H54 (cell line): ENCODE measurements at regions not wholly inside any gene's neighbourhood (a gene's known extent, or its start where the extent isn't known, plus 50 kb on each side); places are given as distances from the start of the nearest gene placed in this dataset.

Source experiments
- DNase-seq: peaks from one replicate; pipeline ENCODE4 v3.0.0; 2011; ENCODE audit warnings: low spot score, mixed read lengths; ENCODE audit not compliant: insufficient read length
- FAIRE-seq: peaks from 3 replicates; lab custom pipeline; 2011; peaks lifted over from hg19 to GRCh38; lab: Jason Lieb, UNC
- POLR2A ChIP-seq: IDR thresholded peaks from 2 replicates; pipeline ENCODE4 v1.6.1; 2011; ENCODE audit warnings: low read depth, mild to moderate bottlenecking, low read length

DNA sequence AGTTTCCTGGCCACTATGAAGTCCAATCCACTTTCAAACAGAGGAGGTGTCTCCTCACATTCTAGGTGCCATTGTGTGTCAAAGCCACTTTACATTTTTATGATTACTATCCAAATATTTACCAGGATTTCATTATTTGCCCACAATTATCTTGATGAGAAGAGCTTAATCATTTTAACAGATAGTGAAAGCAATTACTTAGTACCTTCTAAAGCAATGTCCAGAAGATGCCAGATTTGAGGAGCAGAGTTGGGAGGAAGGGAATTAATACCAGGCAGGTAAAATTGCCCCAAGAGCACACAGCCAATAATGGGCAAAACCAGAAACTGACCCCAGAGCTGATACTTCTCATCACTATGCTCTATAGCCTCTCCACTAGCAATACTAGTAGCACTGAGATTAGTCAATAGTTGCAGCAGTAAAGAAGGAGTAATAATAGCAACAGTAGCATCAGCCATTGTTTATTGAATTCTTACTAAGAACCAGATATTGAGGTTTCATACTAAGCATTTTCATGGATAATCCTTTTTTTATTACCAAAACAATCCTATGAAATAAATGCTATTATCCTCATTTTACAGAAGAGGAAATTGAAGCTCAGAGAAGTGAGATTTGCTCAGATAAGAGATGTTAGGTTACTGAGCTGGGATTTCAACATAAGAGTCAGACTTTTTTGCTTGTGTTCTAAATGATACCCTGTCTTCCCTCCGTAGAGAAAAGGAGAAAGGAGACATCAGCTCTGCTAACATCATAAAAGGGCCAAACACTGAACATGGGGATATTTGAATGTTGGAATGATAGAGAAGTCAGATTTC is 509.3 kb upstream of the CFAP20DC start:
- DNase-seq (no peak), FAIRE-seq (no peak)
- no peak for TF ChIP-seq POLR2A

DNA sequence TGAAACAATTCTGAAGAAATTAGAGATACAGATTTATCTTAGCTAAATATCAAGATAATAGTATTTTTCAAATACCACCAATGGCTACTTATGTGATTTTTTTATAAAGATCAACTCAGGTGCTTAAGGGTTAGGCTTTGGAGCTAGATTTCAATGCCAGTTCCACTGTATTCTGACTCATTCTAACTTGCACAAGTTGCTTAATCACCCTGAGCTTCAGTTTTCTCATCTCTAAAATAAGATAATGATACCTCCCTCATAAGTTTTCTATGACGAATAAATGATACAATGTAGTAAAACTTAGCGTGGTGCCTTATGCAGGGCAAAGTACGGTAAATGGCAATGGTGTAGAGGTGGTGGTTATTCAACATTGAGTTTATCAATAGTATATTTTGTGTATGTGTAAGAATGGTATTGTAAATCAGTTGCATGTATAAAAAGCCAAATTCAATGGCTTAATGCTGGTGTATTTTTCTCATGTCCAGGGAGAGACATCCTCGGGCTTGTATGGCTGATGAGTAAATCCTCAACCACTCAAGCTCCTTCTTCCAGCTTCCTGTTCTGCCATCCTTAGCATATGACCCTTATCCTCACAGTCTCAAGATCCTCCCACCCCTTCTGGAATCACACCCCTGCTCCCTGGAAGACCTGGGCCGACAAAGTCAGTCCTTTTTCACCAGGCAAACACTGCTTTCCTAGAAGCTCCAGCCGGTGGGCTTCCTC is 505.9 kb upstream of the CFAP20DC start:
- no peak for DNase-seq
- FAIRE-seq: no peak
- no peak for TF ChIP-seq POLR2A

DNA sequence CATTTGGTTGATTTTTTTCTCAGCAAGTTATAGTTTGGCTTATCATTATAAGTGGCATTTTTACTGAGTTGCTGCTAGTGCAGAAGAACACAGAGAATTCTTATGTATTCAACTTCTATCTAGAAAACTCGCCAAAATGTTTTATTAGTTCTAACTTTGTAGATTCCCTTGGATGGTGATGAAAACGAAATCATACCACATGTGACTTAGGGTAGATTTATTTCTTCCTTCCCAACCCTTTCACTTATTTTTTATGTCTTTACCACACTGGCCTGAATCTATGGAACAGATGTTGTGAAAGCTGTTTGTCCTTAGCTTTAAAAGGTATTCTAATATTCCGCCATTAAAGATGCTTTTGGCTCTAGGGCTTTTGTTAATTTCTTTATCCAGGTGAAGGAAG is 503.3 kb upstream of the CFAP20DC start:
- DNase-seq (no peak), FAIRE-seq (no peak)
- no peak for TF ChIP-seq POLR2A

DNA sequence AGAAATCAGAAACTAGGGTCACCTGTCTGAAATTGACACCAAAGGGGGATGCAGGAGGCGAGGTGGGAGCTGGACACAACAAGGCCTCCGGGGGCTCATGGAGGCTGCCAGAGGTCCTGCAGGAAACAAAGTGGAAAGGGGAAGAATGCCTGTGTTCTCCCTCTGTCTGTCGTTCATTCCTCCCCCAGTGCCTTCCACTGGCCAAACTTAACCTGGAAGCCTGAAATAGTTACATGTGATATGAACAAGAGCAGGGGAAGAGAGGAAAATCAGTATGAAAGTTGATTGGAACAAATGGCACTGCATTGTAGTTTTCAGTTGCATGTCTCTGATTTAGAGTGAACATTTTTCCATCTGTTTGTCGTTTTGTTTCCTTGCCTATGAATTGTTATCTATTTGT is 502.0 kb upstream of the CFAP20DC start:
- TF ChIP-seq POLR2A: no peak
- FAIRE-seq (no peak), DNase-seq (no peak)

DNA sequence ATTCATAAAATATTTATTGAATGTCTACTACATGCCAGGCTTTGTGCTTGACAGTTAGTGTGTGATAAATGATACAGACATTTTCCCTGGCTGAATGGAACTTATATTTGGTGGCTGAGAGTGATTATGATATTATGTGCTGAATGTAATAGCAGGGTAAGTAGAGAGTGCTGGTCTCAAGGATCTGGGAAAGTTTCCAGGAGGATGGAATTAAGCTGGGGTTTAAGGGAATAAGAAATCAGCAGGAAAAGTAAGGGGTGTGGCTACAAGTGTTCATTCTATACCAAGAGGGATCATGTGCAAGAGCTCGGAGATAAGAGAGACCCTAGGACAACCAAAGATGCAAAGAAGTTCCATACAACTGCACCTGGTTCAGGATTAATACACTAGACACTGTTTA is 500.1 kb upstream of the CFAP20DC start:
- DNase-seq (no peak), FAIRE-seq (no peak)
- no peak for TF ChIP-seq POLR2A

DNA sequence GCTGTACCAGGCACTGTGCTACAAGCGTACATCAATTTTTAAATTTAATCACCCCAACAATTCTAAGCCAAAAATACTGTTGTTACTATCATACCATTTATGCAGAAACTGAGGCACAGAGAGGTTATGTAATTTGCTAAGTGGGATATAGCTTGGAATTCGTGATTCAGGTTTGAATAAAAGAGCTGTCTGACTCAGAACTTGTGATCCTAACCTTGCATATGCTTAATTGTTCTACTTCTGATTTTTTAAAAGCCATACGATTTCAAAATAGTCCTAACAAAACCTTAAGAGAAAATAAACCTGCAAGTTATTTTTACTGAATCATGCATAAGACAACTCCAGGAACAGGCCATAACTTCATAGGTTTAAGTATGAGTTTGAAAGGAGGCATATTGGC is 498.0 kb upstream of the CFAP20DC start:
- no peak for TF ChIP-seq POLR2A
- DNase-seq: no peak
- no peak for FAIRE-seq

DNA sequence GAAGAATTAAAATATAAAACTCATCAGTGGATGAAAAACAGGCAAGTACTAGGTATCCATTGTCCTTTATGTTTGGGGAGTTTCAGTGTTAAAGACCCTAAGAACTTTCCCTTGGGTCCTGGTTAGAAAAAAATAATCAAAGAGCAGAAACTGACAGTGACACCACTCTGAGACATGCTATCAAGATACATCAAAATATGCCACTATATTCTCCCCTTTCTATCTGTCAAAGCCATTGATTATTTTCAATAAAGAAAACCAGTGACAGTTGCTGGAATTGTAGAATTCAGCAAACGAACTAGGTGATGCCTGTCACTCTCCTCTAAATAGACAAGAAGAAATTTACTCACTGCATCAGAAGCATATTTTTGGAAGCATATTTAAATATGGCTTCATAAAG is 496.7 kb upstream of the CFAP20DC start:
- FAIRE-seq: no peak
- TF ChIP-seq POLR2A: no peak
- DNase-seq: no peak

DNA sequence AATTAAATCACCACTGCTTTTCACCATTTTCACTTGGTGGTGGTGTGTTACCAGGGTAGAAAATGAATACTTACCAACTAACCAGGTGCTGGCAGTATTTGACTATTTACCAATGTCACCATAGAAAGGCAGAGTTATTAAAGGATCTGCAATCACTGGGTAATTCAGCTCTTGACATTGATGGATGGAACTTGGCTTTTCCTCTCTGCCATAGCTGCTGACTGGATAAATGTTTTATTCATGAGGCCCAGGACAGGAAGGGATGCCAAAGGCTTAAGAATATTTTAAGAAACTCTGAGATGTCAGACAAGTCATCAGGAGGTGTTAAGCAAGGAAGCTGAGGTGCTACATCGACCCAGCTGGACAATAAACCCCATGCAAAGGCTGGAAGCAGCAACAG is 495.5 kb upstream of the CFAP20DC start:
- FAIRE-seq (no peak), DNase-seq (no peak)
- no peak for TF ChIP-seq POLR2A

DNA sequence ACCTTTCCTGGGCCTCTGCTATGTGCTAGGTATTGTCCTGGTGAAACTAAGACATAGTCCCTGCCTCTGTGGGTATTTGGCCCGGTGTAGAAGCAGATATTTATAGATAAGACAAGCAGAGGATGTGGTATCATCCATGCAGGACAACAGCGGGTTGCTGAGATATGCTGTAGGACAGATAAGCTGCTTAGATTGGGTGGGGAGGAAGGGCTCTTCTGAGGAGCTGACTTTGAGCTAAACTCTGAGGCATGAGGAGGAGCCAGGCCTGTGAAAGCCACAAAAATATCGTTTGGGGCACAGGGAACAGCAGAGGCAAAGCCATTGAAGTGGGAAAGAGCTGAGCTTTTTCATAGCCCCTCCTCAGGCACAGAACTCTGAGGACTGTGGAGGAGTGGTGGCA is 492.5 kb upstream of the CFAP20DC start:
- no peak for TF ChIP-seq POLR2A
- no peak for FAIRE-seq
- no peak for DNase-seq

DNA sequence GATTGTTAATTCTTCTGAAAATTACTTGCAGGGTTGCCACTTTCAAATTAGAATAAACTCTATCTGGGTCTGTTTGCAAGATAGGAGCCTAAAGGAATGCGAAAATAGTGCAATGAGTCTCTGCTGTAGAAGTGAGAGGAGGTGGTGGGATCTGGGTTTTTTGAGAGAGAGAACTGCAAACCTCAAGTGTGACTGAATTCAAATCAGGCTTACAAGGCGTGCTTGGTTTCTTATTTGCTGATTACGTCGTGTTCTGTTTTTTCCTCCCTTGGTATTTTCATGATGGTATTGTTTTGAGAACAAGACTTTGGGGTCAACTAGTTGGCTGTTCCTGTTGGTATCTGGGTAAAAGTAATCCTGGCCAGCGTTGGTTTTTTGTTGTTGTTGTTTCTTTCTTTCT is 490.9 kb upstream of the CFAP20DC start:
- no peak for TF ChIP-seq POLR2A
- DNase-seq (no peak), FAIRE-seq (no peak)

DNA sequence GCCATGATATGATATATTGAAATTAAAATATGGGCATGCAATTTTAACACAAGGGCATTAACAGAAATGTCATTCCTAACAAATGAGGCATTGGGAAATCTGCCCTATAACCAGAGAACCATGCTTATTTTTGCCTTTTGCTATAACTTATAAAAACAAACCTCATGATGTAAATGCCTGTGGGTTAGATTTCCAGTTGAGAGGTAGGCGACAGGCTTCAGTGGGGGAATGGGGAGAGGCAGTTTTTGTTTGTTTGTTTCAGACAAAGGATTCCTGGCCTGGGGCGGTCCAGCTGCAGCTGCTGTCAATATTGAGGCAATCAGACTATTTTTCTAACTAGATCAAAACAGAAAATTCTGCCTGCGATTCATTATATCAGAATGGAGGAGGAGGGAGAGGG is 490.4 kb upstream of the CFAP20DC start:
- FAIRE-seq (no peak), DNase-seq (no peak)
- TF ChIP-seq POLR2A: no peak

DNA sequence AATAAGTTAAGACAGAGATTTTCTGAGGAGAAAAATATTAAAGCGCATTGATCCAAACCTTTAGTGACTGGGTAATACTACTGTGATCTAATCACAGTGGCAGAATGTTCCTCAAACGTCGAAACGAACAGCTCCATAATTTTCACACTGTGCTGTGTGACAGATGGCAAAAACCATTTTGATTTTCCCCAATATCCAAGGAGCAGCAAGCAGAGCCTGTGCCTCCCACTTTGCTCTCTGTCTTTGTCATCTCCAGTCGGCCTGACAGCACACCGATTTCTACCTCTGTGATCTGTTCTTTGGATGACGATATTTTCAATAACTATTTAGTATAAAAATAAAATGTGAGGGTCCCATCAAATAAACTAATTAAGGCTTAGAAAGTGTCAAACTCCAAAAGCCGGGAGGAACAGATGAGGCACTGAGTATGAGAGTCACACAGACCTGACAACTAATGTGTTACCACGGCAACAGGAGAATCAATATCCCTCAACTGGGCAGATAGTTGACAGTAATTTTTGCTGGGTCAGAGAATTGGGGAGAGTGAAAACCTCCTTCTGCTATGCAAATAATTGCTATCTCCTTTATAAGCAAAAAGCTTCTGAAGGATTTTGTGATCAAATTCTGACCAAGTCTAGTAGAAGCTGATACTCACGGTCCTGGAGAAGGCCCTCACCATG is 489.1 kb upstream of the CFAP20DC start:
- FAIRE-seq (no peak), DNase-seq (no peak)
- TF ChIP-seq POLR2A: no peak

DNA sequence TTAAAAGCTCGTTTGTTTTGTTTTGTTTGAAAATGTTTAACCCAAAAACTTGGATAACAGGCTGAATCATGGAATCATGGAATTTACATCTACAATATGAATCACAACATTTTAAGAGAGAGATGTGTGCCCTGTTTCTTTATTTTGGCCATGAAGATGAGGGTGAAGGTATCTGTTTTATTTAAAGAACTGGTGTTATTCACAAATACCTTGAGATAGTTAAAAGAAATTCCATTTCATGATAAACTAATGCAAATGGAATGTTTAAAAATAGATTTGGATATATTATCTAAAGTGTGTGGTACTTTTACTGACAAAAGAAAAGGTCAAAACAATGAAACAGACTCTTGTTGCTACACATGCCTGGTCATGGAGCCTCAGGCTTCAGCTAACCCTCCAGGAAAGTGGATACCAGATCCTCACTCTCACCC is 486.0 kb upstream of the CFAP20DC start:
- DNase-seq (no peak), FAIRE-seq (no peak)
- TF ChIP-seq POLR2A: no peak

DNA sequence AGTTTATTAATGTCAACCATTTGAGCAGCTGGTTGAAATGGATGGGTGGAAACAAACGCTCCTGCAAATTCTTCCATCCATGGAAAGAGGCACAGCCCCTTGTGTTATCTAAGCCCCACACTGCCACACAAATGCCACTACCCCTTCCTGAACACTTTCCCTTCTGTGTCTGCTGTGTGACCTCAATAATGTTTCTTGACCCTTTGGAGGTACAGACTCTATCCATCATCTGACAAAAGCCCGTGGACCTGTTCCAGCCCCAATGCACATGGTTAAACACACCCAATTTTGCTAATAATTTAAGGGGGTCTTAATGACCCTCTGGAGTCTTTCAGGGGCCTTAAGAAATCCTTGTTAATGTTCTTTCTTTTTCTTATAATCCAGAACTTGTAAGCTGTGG is 482.2 kb upstream of the CFAP20DC start:
- TF ChIP-seq POLR2A: no peak
- no peak for FAIRE-seq
- DNase-seq: no peak
